ENCODE measurements at regions not wholly inside any gene's neighbourhood (a gene's known extent, or its start where the extent isn't known, plus 50 kb on each side); places are given as distances from the start of the nearest gene placed in this dataset.

- no peak for DNase-seq
- Histone ChIP-seq H3K4me1 (ENCODE audit: control insufficient read depth, insufficient read depth, low read length) (no peaks in the 10 kb centered on the region), H3K27me3 (ENCODE audit: control insufficient read depth, insufficient read depth, low read length) (no peaks in the 10 kb centered on the region), H3K36me3 (ENCODE audit: control insufficient read depth, insufficient read depth, low read length) (no peaks in the 10 kb centered on the region), H3K4me3 (ENCODE audit: low read length) (no peak overlapping the region), H3K27ac (ENCODE audit: low read length) (no peak overlapping the region), H3K9me3 (ENCODE audit: control insufficient read depth, insufficient read depth, low read length) (no peaks in the 10 kb centered on the region)
- Mint-ChIP-seq H3K27me3 (ENCODE audit: low read depth in 2 of 2) (peaks cover 4 to 12% of the 10 kb centered on the region in 2 donors), H3K4me1 (no peaks in the 10 kb centered on the region), H3K27ac (no peak overlapping the region), H3K4me3 (no peak overlapping the region), H3K9me3 (no peaks in the 10 kb centered on the region), H3K36me3 (no peaks in the 10 kb centered on the region)
- intact Hi-C loops (cut with micrococcal nuclease) = no loop called here
- ATAC-seq = no peak
- TF ChIP-seq CTCF (IDR thresholded peaks at IDR 0.05) = no peak
- 84% methylated on average over 9 of the region's 9 CpGs for WGBS (ENCODE audit: insufficient coverage)
Observed at GRCh38 chr22:49136816-49137180, 690.9 kb downstream of the BRD1 start.

- peaks cover 0 to 9% of the 10 kb centered on the region in 2 donors for H3K27me3 Mint-ChIP-seq (ENCODE audit: low read depth in 2 of 2)
- no peaks in the 10 kb centered on the region for H3K36me3 ChIP-seq (ENCODE audit: control insufficient read depth, insufficient read depth, low read length)
- no peaks in the 10 kb centered on the region for H3K9me3 Mint-ChIP-seq
- no peaks in the 10 kb centered on the region for H3K36me3 Mint-ChIP-seq
- no peaks in the 10 kb centered on the region for H3K4me1 ChIP-seq (ENCODE audit: control insufficient read depth, insufficient read depth, low read length)
- WGBS (ENCODE audit: insufficient coverage) = 70% methylated on average over 25 of the region's 25 CpGs
- no peak overlapping the region for H3K27ac ChIP-seq (ENCODE audit: low read length)
- no peaks in the 10 kb centered on the region for H3K4me1 Mint-ChIP-seq
- no peak overlapping the region for H3K4me3 Mint-ChIP-seq
- DNase-seq (no peak), ATAC-seq (no peak)
- H3K9me3 ChIP-seq (ENCODE audit: control insufficient read depth, insufficient read depth, low read length) = no peaks in the 10 kb centered on the region
- H3K27ac Mint-ChIP-seq = no peak overlapping the region
- no peak for TF ChIP-seq CTCF (IDR thresholded peaks at IDR 0.05)
- intact Hi-C loops (cut with micrococcal nuclease) = no loop called here
- H3K27me3 ChIP-seq (ENCODE audit: control insufficient read depth, insufficient read depth, low read length) = no peaks in the 10 kb centered on the region
- no peak overlapping the region for H3K4me3 ChIP-seq (ENCODE audit: low read length)
Observed at GRCh38 chr22:49136041-49136815, 691.4 kb downstream of the BRD1 start.

- Histone ChIP-seq H3K27ac (ENCODE audit: low read length) (no peak overlapping the region), H3K4me3 (ENCODE audit: low read length) (no peak overlapping the region), H3K27me3 (ENCODE audit: control insufficient read depth, insufficient read depth, low read length) (no peaks in the 10 kb centered on the region), H3K4me1 (ENCODE audit: control insufficient read depth, insufficient read depth, low read length) (no peaks in the 10 kb centered on the region), H3K9me3 (ENCODE audit: control insufficient read depth, insufficient read depth, low read length) (no peaks in the 10 kb centered on the region), H3K36me3 (ENCODE audit: control insufficient read depth, insufficient read depth, low read length) (no peaks in the 10 kb centered on the region)
- Mint-ChIP-seq H3K27ac (no peak overlapping the region), H3K27me3 (ENCODE audit: low read depth in 2 of 2) (peaks cover 0 to 9% of the 10 kb centered on the region in 2 donors), H3K4me3 (no peak overlapping the region), H3K4me1 (no peaks in the 10 kb centered on the region), H3K9me3 (no peaks in the 10 kb centered on the region), H3K36me3 (no peaks in the 10 kb centered on the region)
- 85% methylated on average over 11 of the region's 13 CpGs for WGBS (ENCODE audit: insufficient coverage)
- intact Hi-C loops (cut with micrococcal nuclease) = no loop called here
- ATAC-seq = no peak
- DNase-seq = no peak
- TF ChIP-seq CTCF (IDR thresholded peaks at IDR 0.05) = no peak
Observed at GRCh38 chr22:49134076-49134475, 693.6 kb downstream of the BRD1 start.

- Mint-ChIP-seq H3K4me3 (no peak overlapping the region), H3K36me3 (no peaks in the 10 kb centered on the region), H3K4me1 (no peaks in the 10 kb centered on the region), H3K27me3 (ENCODE audit: low read depth in 2 of 2) (peaks cover 0 to 9% of the 10 kb centered on the region in 2 donors), H3K9me3 (no peaks in the 10 kb centered on the region), H3K27ac (no peak overlapping the region)
- no peak for TF ChIP-seq CTCF (IDR thresholded peaks at IDR 0.05)
- no peak overlapping the region for H3K27ac ChIP-seq (ENCODE audit: low read length)
- no peaks in the 10 kb centered on the region for H3K27me3 ChIP-seq (ENCODE audit: control insufficient read depth, insufficient read depth, low read length)
- ATAC-seq (no peak), DNase-seq (no peak)
- WGBS (ENCODE audit: insufficient coverage) = 16% methylated on average over 5 of the region's 5 CpGs
- intact Hi-C loops (cut with micrococcal nuclease) = no loop called here
- H3K36me3 ChIP-seq (ENCODE audit: control insufficient read depth, insufficient read depth, low read length) = no peaks in the 10 kb centered on the region
- H3K4me1 ChIP-seq (ENCODE audit: control insufficient read depth, insufficient read depth, low read length) = no peaks in the 10 kb centered on the region
- H3K9me3 ChIP-seq (ENCODE audit: control insufficient read depth, insufficient read depth, low read length) = no peaks in the 10 kb centered on the region
- no peak overlapping the region for H3K4me3 ChIP-seq (ENCODE audit: low read length)
Observed at GRCh38 chr22:49133541-49133940, 694.1 kb downstream of the BRD1 start.
